ENCODE measurements at regions not wholly inside any gene's neighbourhood (a gene's known extent, or its start where the extent isn't known, plus 50 kb on each side); places are given as distances from the start of the nearest gene placed in this dataset.

- Histone ChIP-seq H4K20me1 (ENCODE audit: low read length) (no peaks in the 10 kb centered on the region), H3K4me1 (ENCODE audit: insufficient read depth, low read length) (no peaks in the 10 kb centered on the region), H3K27me3 (ENCODE audit: low read length) (no peaks in the 10 kb centered on the region), H3K9ac (ENCODE audit: low read length) (no peak overlapping the region), H2AFZ (ENCODE audit: low read length) (no peak overlapping the region), H3K36me3 (ENCODE audit: low read depth, low read length) (no peaks in the 10 kb centered on the region), H3K27ac (ENCODE audit: low read length) (no peak overlapping the region), H3K4me3 (ENCODE audit: low read length) (no peak overlapping the region), H3K9me3 (ENCODE audit: low read length) (no peaks in the 10 kb centered on the region), H3K4me2 (ENCODE audit: low read length) (no peak overlapping the region), H3F3A (ENCODE audit: low read length, unreplicated experiment) (no peaks in the 10 kb centered on the region), H3K9me2 (replicated peaks; ENCODE audit: low read length) (no peaks in the 10 kb centered on the region), H3K79me2 (ENCODE audit: low read length) (no peaks in the 10 kb centered on the region)
- intact Hi-C loops (cut with micrococcal nuclease): no loop called here
- ChIA-PET CTCF (no interaction called here), POLR2A (ENCODE audit: unreplicated experiment) (no interaction called here)
- DNase-seq (no peak), ATAC-seq (no peak)
- TF ChIP-seq EZH2phosphoT487 (IDR thresholded peaks at IDR 0.05; ENCODE audit: borderline replicate concordance, low read length): no peak
- no TSS peak for BruUV-seq (replicated peaks)
These were observed 139.1 kb upstream of the MRPS22 start for GRCh38 chr3:139204728-139205127.

DNA sequence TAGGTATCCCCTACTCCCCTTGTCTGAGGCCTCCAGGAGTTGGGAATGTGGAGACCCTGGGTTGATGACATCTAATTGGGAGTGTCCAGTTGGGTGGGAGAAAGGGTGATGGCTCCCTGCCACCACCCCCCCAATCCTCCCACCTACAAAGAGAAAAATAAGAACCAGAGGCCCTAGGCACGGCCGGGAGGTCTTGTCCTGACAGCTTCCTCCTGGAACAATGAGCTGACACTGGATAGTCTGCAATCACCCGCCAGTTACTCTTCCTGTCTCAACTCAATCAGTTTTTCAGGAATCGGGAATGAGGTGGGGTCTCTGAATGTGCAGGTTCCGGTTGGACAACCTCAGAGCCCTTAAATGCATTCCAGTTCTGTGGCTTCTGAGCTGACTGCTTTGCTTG, 129.9 kb upstream of the MRPS22 start:
- H3K9ac ChIP-seq (ENCODE audit: low read length): no peak overlapping the region
- no peak for DNase-seq
- H3K4me2 ChIP-seq (ENCODE audit: low read length): no peak overlapping the region
- H3K27me3 ChIP-seq (ENCODE audit: low read length): 0 out of 2 replicates have a peak, but pooled peaks cover 3% of the 10 kb centered on the region
- H3K4me1 ChIP-seq (ENCODE audit: insufficient read depth, low read length): no peaks in the 10 kb centered on the region
- no peak for ATAC-seq
- TF ChIP-seq CTCF (conservative IDR thresholded peaks at IDR 0.05; ENCODE audit: low read depth, low read length) (no peak), EZH2phosphoT487 (IDR thresholded peaks at IDR 0.05; ENCODE audit: borderline replicate concordance, low read length) (no peak), EZH2 (IDR thresholded peaks at IDR 0.05; ENCODE audit: low read length, unreplicated experiment) (no peak)
- no peaks in the 10 kb centered on the region for H4K20me1 ChIP-seq (ENCODE audit: low read length)
- no peaks in the 10 kb centered on the region for H3K9me2 ChIP-seq (replicated peaks; ENCODE audit: low read length)
- no peaks in the 10 kb centered on the region for H3K79me2 ChIP-seq (ENCODE audit: low read length)
- BruUV-seq (replicated peaks): no TSS peak
- H3K4me3 ChIP-seq (ENCODE audit: low read length): no peak overlapping the region
- POLR2A ChIA-PET (ENCODE audit: unreplicated experiment): no interaction called here
- H3F3A ChIP-seq (ENCODE audit: low read length, unreplicated experiment): no peaks in the 10 kb centered on the region
- H2AFZ ChIP-seq (ENCODE audit: low read length): no peak overlapping the region
- no peaks in the 10 kb centered on the region for H3K36me3 ChIP-seq (ENCODE audit: low read depth, low read length)
- CTCF ChIA-PET: no interaction called here
- no peak overlapping the region for H3K27ac ChIP-seq (ENCODE audit: low read length)
- intact Hi-C loops (cut with micrococcal nuclease): loop anchor here (10.0 kb wide), 1 partner anchor 269 kb away; the partner anchor contains the start of genes FOXL2 and FOXL2NB
- no peaks in the 10 kb centered on the region for H3K9me3 ChIP-seq (ENCODE audit: low read length)

DNA sequence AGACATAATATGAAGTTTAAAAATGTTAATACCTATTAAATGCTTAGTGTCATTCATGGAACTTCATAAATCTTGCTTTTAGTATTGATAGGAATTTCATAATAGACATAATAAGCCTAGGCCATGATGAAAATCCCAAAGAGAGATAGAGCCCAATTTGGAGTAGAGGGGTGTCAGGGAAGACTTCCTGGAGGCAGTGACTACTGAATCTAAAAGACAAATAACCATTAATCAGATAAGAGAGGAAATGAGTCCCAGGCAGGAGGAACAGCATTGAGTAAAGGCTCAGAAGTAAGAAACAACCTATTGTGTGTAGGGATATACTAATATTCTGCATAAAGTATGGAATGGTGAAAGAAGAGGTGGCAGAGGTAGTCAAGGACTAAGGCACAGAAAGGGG, 126.9 kb upstream of the MRPS22 start:
- H3K27me3 ChIP-seq (ENCODE audit: low read length): 0 out of 2 replicates have a peak, but pooled peaks cover 3% of the 10 kb centered on the region
- H3K79me2 ChIP-seq (ENCODE audit: low read length): no peaks in the 10 kb centered on the region
- H2AFZ ChIP-seq (ENCODE audit: low read length): no peak overlapping the region
- ATAC-seq: no peak
- H3F3A ChIP-seq (ENCODE audit: low read length, unreplicated experiment): no peaks in the 10 kb centered on the region
- no peaks in the 10 kb centered on the region for H3K4me1 ChIP-seq (ENCODE audit: insufficient read depth, low read length)
- H3K27ac ChIP-seq (ENCODE audit: low read length): no peak overlapping the region
- no peaks in the 10 kb centered on the region for H3K9me3 ChIP-seq (ENCODE audit: low read length)
- no peak for TF ChIP-seq EZH2 (IDR thresholded peaks at IDR 0.05; ENCODE audit: low read length, unreplicated experiment)
- no peak for TF ChIP-seq CTCF (conservative IDR thresholded peaks at IDR 0.05; ENCODE audit: low read depth, low read length)
- TF ChIP-seq EZH2phosphoT487 (IDR thresholded peaks at IDR 0.05; ENCODE audit: borderline replicate concordance, low read length): no peak
- BruUV-seq (replicated peaks): no TSS peak
- ChIA-PET POLR2A (ENCODE audit: unreplicated experiment) (no interaction called here), CTCF (no interaction called here)
- no peak overlapping the region for H3K4me2 ChIP-seq (ENCODE audit: low read length)
- no peak for DNase-seq
- no peaks in the 10 kb centered on the region for H3K9me2 ChIP-seq (replicated peaks; ENCODE audit: low read length)
- no peaks in the 10 kb centered on the region for H3K36me3 ChIP-seq (ENCODE audit: low read depth, low read length)
- intact Hi-C loops (cut with micrococcal nuclease): loop anchor here (10.0 kb wide), 1 partner anchor 272 kb away; the partner anchor contains the start of genes FOXL2 and FOXL2NB
- H3K9ac ChIP-seq (ENCODE audit: low read length): no peak overlapping the region
- H3K4me3 ChIP-seq (ENCODE audit: low read length): no peak overlapping the region
- no peaks in the 10 kb centered on the region for H4K20me1 ChIP-seq (ENCODE audit: low read length)
